H9 (cell line): ENCODE measurements at regions not wholly inside any gene's neighbourhood (a gene's known extent, or its start where the extent isn't known, plus 50 kb on each side); places are given as distances from the start of the nearest gene placed in this dataset.

Experiments
- DNase-seq: peaks from one replicate; pipeline ENCODE4 v3.0.0-alpha.2; 2017
- H2AFZ ChIP-seq: one replicate; pipeline ENCODE4 v1.6.1; 2013; ENCODE audit warnings: mild to moderate bottlenecking, low read length, control low read depth, moderate library complexity
- H2AK5ac ChIP-seq: 2 replicates; pipeline ENCODE4 v1.6.1; 2013; ENCODE audit warnings: low read length, control low read depth, mixed read lengths; ENCODE audit not compliant: insufficient read length
- H2BK120ac ChIP-seq: one replicate; pipeline ENCODE4 v1.6.1; 2013; ENCODE audit warnings: low read depth, mild to moderate bottlenecking, low read length, control low read depth, inconsistent platforms; ENCODE audit not compliant: poor library complexity, severe bottlenecking
- H2BK12ac ChIP-seq: 2 replicates; pipeline ENCODE4 v1.6.1; 2013; ENCODE audit warnings: low read length, control low read depth, mixed read lengths, low read depth; ENCODE audit not compliant: insufficient read length
- H2BK15ac ChIP-seq: 2 replicates; pipeline ENCODE4 v1.6.1; 2013; ENCODE audit warnings: low read depth, low read length, control low read depth
- H2BK20ac ChIP-seq: one replicate; pipeline ENCODE4 v1.6.1; 2013; ENCODE audit warnings: low read depth, mild to moderate bottlenecking, low read length, control low read depth, inconsistent platforms; ENCODE audit not compliant: poor library complexity, severe bottlenecking
- H2BK5ac ChIP-seq: 2 replicates; pipeline ENCODE4 v1.6.1; 2013; ENCODE audit warnings: low read length, control low read depth, mixed read lengths; ENCODE audit not compliant: insufficient read length
- H3K14ac ChIP-seq: 2 replicates; pipeline ENCODE4 v1.6.1; 2013; ENCODE audit warnings: low read length, control low read depth; ENCODE audit not compliant: insufficient read depth
- H3K18ac ChIP-seq: 2 replicates; pipeline ENCODE4 v1.6.1; 2013; ENCODE audit warnings: low read depth, mild to moderate bottlenecking, mixed read lengths, low read length, control low read depth; ENCODE audit not compliant: insufficient read length
- H3K23ac ChIP-seq: 2 replicates; pipeline ENCODE4 v1.6.1; 2013; ENCODE audit warnings: low read length, control low read depth, mixed read lengths, low read depth; ENCODE audit not compliant: insufficient read length
- H3K23me2 ChIP-seq: 2 replicates; pipeline ENCODE4 v1.6.1; 2013; ENCODE audit warnings: low read depth, mild to moderate bottlenecking, mixed read lengths, low read length, control low read depth; ENCODE audit not compliant: insufficient read length, poor library complexity, severe bottlenecking
- H3K27ac ChIP-seq: 2 replicates; pipeline ENCODE4 v1.5.1; 2013; ENCODE audit warnings: low read length, control low read depth, mixed read lengths, low read depth; ENCODE audit not compliant: insufficient read length
- H3K27me3 ChIP-seq: 2 replicates; pipeline ENCODE4 v1.6.1; 2013; ENCODE audit warnings: low read length, control low read depth, inconsistent platforms; ENCODE audit not compliant: insufficient read depth
- H3K4ac ChIP-seq: 2 replicates; pipeline ENCODE4 v1.6.1; 2013; ENCODE audit warnings: low read depth, mild to moderate bottlenecking, control low read depth, inconsistent platforms, low read length, moderate library complexity
- H3K4me1 ChIP-seq: 2 replicates; pipeline ENCODE4 v1.6.1; 2013; ENCODE audit warnings: low read length, control low read depth, inconsistent platforms; ENCODE audit not compliant: insufficient read depth
- H3K4me2 ChIP-seq: 2 replicates; pipeline ENCODE4 v1.6.1; 2013; ENCODE audit warnings: low read length, control low read depth, mixed read lengths; ENCODE audit not compliant: insufficient read length, insufficient read depth
- H3K56ac ChIP-seq: 2 replicates; pipeline ENCODE4 v1.6.1; 2013; ENCODE audit warnings: low read depth, mild to moderate bottlenecking, mixed read lengths, low read length, control low read depth; ENCODE audit not compliant: insufficient read length
- H3K79me1 ChIP-seq: 2 replicates; pipeline ENCODE4 v1.6.1; 2013; ENCODE audit warnings: low read depth, mild to moderate bottlenecking, moderate library complexity, low read length, control low read depth, inconsistent platforms; ENCODE audit not compliant: insufficient read depth, poor library complexity, severe bottlenecking
- H3K79me2 ChIP-seq: 2 replicates; pipeline ENCODE4 v1.6.1; 2013; ENCODE audit warnings: low read length, control low read depth, inconsistent platforms; ENCODE audit not compliant: insufficient read depth
- H3K9ac ChIP-seq: 2 replicates; pipeline ENCODE4 v1.6.1; 2013; ENCODE audit warnings: low read length, control low read depth, mixed read lengths; ENCODE audit not compliant: insufficient read length; ENCODE audit errors: extremely low read depth
- H3K9me3 ChIP-seq: one replicate; pipeline ENCODE4 v1.6.1; 2013; ENCODE audit warnings: low read depth, low read length, inconsistent platforms; ENCODE audit not compliant: control insufficient read depth
- H3T11ph ChIP-seq: one replicate; pipeline ENCODE4 v1.6.1; 2013; ENCODE audit warnings: mild to moderate bottlenecking, low read length, control low read depth, inconsistent platforms
- H4K20me1 ChIP-seq: one replicate; pipeline ENCODE4 v1.6.1; 2013; ENCODE audit not compliant: control insufficient read depth, insufficient read length, insufficient read depth
- H4K5ac ChIP-seq: 2 replicates; pipeline ENCODE4 v1.6.1; 2013; ENCODE audit warnings: low read depth, mild to moderate bottlenecking, mixed read lengths, low read length, control low read depth; ENCODE audit not compliant: insufficient read length
- H4K8ac ChIP-seq: replicated peaks from 2 replicates; pipeline ENCODE4 v1.6.1; 2013; ENCODE audit warnings: low read length, control low read depth, mixed read lengths, low read depth; ENCODE audit not compliant: insufficient read length
- H4K91ac ChIP-seq: 2 replicates; pipeline ENCODE4 v1.6.1; 2013; ENCODE audit warnings: low read depth, mild to moderate bottlenecking, moderate library complexity, mixed read lengths, low read length, control low read depth; ENCODE audit not compliant: insufficient read length
- H3K27ac Mint-ChIP-seq, 3 experiments: 2 replicates in 2 of 3; 3 replicates in 1 of 3; pipeline ENCODE4 v1.8.0; 2020 to 2021; ENCODE audit warnings: mixed read lengths in 3 of 3, mild to moderate bottlenecking in 1 of 3, moderate library complexity in 1 of 3
- H3K27me3 Mint-ChIP-seq: 2 replicates; pipeline ENCODE4 v1.8.0; 2021; ENCODE audit warnings: low read depth, mild to moderate bottlenecking, moderate library complexity, mixed read lengths
- H3K36me3 Mint-ChIP-seq, 3 experiments: 2 replicates in 2 of 3; 3 replicates in 1 of 3; pipeline ENCODE4 v1.8.0; 2020 to 2021; ENCODE audit warnings: low read depth in 3 of 3, mixed read lengths in 3 of 3; ENCODE audit not compliant: insufficient read depth in 1 of 3
- H3K4me1 Mint-ChIP-seq, 2 experiments: 2 replicates each; pipeline ENCODE4 v1.8.0; 2020; ENCODE audit warnings: mixed read lengths in 2 of 2
- H3K4me3 Mint-ChIP-seq, 2 experiments: 2 replicates in 1 of 2; 3 replicates in 1 of 2; pipeline ENCODE4 v1.8.0; 2020 to 2021; ENCODE audit warnings: mild to moderate bottlenecking in 2 of 2, mixed read lengths in 2 of 2, moderate library complexity in 1 of 2
- H3K9me3 Mint-ChIP-seq, 2 experiments: 2 replicates in 1 of 2; 3 replicates in 1 of 2; pipeline ENCODE4 v1.8.0; 2020; ENCODE audit warnings: mild to moderate bottlenecking in 2 of 2, mixed read lengths in 2 of 2, moderate library complexity in 1 of 2
- CTCF ChIP-seq: fragments of 200-600 bp; sonication (generic); conservative IDR thresholded peaks from 3 replicates; pipeline ENCODE4 v1.8.0; 2021; ENCODE audit warnings: antibody characterized with exemption, mild to moderate bottlenecking
- WGBS: extraction: QIAGEN DNeasy Blood & Tissue Kit; methylation state at CpG from one replicate; pipeline ENCODE4 v1.1.7; 2013; ENCODE audit warnings: missing lambda C conversion rate, low lambda C conversion rate, mixed read lengths; ENCODE audit not compliant: insufficient read length; ENCODE audit errors: extremely low coverage; 5-methylcytosine and 5-hydroxymethylcytosine counted together

GRCh38 chr12:45666816-45667215 is 62.7 kb upstream of the ARID2 start:
- no peak overlapping the region for H2BK12ac ChIP-seq
- no peak overlapping the region for H4K91ac ChIP-seq
- H2BK5ac ChIP-seq = no peak overlapping the region
- no peak overlapping the region for H2AK5ac ChIP-seq
- DNase-seq = no peak
- no peak overlapping the region for H3K4ac ChIP-seq
- H3K9ac ChIP-seq = no peak overlapping the region
- H4K5ac ChIP-seq = no peak overlapping the region
- WGBS = no CpG with 5 or more reads among the region's 2 CpGs
- H3K79me1 ChIP-seq = no peaks in the 10 kb centered on the region
- no peaks in the 10 kb centered on the region for H3K4me1 ChIP-seq
- no peak overlapping the region for H3K23ac ChIP-seq
- H2AFZ ChIP-seq = no peak overlapping the region
- H3K27ac Mint-ChIP-seq = no peak overlapping the region
- H2BK20ac ChIP-seq = no peak overlapping the region
- no peak overlapping the region for H3K56ac ChIP-seq
- H3K23me2 ChIP-seq = no peaks in the 10 kb centered on the region
- peaks cover 9 to 12% of the 10 kb centered on the region in 2 experiments for H3K4me1 Mint-ChIP-seq
- no peak overlapping the region for H2BK120ac ChIP-seq
- no peak overlapping the region for H2BK15ac ChIP-seq
- no peaks in the 10 kb centered on the region; the same call in 1 of the 2 replicates for H3K27me3 Mint-ChIP-seq
- no peak overlapping the region for H3K27ac ChIP-seq
- no peak overlapping the region for H3K4me2 ChIP-seq
- no peaks in the 10 kb centered on the region; a peak in 1 of 7 replicates for H3K36me3 Mint-ChIP-seq
- H4K8ac ChIP-seq = no peak overlapping the region
- H3K4me3 Mint-ChIP-seq = no peak overlapping the region
- H4K20me1 ChIP-seq = no peaks in the 10 kb centered on the region
- no peaks in the 10 kb centered on the region for H3K9me3 ChIP-seq
- H3K27me3 ChIP-seq = no peaks in the 10 kb centered on the region
- H3K79me2 ChIP-seq = no peaks in the 10 kb centered on the region
- no peak overlapping the region for H3T11ph ChIP-seq
- H3K14ac ChIP-seq = no peak overlapping the region
- TF ChIP-seq CTCF = no peak
- H3K18ac ChIP-seq = no peak overlapping the region
- H3K9me3 Mint-ChIP-seq = no peaks in the 10 kb centered on the region
